HG02870 (cell line): ENCODE measurements at regions not wholly inside any gene's neighbourhood (a gene's known extent, or its start where the extent isn't known, plus 50 kb on each side); places are given as distances from the start of the nearest gene placed in this dataset.
A peak's percentile ranks its signal among the peaks of the same experiment; 100 is the strongest.

ENCODE experiments used
- ATAC-seq: cut with Tn5 transposase; IDR thresholded peaks from one replicate; pipeline ENCODE4 v1.9.1; 2021; ENCODE audit warnings: mild to moderate bottlenecking, moderate library complexity; ENCODE audit not compliant: unreplicated experiment

DNA sequence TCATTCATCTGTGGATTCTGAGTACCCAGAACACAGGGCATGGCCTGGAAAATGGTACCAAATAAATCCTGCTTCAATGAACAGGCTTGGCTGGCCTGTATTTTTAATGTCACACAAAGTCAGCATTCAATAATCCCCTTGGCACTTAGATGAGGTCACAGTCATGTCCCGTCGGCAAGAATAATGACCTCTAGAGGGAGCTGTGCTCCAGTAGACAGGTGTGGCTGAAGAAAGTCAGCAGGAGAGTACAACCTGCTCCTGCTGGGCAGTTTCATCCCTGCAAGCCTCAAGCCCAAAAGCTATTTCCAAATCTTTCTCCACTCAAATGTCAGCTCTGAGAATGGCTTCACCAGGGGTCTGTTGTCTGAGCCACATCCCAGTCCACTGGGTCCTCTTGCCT is 404.0 kb upstream of the F9 start:
- peak; percentile 72 for ATAC-seq

DNA sequence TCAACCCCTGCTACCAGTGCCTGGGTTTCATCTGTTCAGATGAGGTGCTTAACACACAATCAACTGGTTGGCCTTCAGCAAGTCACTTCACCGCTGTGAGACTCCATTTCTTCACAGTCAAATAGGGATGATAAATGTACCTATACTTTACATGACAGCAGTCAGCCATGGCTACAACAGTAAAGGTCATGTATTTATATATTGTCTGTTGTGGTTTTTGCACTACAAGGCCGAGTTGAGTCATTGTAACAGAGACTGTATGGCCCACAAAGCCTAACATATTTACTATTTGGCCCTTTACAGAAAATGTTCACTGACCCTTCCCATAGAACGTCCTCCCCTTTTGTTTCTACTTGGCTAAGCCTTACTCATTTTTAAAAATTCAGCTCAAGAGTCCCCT is 404.6 kb upstream of the F9 start:
- ATAC-seq: no peak

GRCh38 chrX:139121616-139122286 is 408.8 kb upstream of the F9 start:
- no peak for ATAC-seq

GRCh38 chrX:139120760-139121159 is 409.2 kb upstream of the FGF13 start:
- ATAC-seq: no peak

- ATAC-seq: no peak
Observed at GRCh38 chrX:139113708-139114107, 402.2 kb upstream of the FGF13 start.

DNA sequence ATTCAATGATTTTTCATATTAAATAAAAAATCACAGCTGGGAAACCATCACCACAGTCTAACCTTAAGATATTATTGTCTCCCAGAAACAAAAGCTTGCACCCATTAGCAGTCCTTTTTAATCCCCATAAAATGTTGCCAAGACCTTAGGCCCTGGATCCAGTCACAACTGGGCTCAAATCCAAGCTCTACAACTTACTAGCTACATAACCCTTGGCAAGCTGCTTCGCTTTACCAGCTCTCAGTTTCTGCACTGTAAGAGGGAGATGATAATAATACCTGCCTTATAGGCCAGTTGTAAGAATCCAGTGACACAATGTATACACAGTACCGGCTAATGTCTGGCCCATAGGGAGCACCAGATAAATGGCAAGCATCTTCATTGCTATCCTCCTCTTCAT is 400.9 kb upstream of the FGF13 start:
- ATAC-seq: no peak

DNA sequence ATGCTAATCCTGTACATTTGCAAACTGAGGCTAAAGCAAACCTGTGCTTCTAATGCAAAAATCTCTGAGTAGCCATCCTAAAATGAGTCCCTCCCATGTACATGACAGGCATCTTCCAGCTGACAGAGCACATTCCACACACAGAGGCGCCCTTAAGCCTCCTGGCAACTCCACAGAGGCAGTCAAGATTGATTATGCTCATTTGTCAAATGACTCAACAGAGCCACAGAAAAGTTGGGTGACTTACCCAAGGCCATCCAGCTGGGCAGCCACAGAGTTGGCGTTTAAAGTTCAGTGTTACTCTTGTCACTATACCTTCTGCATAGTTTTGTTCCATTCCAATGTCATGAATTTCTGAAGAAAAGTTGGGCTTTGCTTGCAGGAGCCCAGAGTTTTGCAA is 394.6 kb upstream of the FGF13 start:
- no peak for ATAC-seq

GRCh38 chrX:139094671-139095592 is 383.4 kb upstream of the FGF13 start:
- ATAC-seq: no peak

- ATAC-seq: no peak
Observed at GRCh38 chrX:139093201-139093600, 381.7 kb upstream of the FGF13 start.

DNA sequence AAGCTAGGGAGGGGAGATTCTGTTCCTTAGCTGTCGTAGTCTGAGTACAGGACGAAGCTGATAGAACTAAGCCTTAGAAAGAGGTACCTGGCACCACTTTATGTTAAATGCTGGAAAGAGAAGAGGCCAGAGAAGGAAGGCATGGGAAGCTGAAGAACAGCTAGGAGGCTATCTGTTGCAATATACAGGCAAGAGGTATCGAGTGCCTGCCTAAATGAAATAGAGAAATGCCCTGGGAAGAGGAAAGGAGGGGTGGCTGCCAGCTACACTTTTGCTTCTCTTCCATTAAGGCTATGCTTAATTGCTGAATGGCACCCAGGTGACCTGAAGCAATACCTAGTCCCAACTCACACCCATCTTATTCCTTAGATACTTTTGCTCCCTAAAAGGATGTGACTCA is 380.4 kb upstream of the FGF13 start:
- no peak for ATAC-seq

DNA sequence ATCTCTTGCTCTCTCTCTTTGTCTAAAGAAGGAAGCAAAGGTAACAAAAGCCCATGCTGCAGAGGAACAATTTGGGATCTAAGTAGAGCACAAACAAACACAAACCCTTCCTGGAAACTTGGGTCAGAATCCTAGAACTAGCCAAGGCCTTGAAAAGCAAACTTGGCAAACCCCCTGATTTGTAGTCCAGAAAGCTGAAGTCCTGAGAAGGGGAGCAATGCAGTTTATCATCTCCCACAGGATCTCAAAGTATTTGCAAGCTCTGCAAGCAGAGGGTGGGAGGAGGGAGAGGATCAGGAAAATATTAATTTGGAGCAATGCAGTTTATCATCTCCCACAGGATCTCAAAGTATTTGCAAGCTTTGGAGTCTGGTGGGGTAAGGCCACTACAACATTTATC is 379.5 kb upstream of the FGF13 start:
- no peak for ATAC-seq

- no peak for ATAC-seq
Observed at GRCh38 chrX:139086246-139086645, 374.7 kb upstream of the FGF13 start.

- ATAC-seq: no peak
Observed at GRCh38 chrX:139085404-139085803, 373.9 kb upstream of the FGF13 start.

DNA sequence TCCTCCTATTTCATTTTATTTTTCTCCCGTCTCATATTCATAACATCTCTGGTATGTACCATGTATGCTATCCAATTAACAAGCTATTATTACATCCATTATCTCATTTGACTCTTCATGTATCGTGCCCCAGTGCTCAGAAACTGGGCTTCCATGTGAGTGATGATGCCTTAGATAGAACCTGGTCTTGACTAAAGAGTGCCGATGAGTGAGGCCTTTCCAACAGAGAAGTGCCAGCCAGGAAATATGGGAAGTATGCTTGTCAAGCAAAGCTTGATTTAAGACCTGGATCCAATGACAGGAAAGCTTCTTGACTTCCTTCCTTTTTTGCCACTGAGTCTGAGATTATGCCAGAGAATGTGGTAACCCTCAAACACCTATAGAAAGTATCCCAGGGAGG is 371.7 kb upstream of the FGF13 start:
- ATAC-seq: no peak

DNA sequence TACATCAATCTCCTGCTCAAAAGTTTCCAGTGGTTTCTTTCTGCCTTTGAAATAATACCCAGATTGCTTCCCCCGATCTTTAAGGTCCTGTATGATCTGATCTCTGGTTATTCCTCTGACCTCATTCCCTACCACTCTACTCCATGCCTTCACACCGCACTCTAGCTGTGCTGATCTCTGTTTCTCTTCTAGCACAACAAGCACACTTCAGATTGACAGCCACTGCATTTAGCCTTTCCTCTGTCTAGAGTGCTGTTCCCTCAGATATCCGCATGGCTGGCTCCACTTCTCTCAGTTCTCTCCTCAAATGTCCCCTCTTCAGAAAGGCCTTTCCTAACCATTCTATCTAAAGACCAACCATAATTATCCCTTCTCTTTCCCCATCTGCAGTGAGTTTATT is 370.4 kb upstream of the FGF13 start:
- ATAC-seq: no peak

DNA sequence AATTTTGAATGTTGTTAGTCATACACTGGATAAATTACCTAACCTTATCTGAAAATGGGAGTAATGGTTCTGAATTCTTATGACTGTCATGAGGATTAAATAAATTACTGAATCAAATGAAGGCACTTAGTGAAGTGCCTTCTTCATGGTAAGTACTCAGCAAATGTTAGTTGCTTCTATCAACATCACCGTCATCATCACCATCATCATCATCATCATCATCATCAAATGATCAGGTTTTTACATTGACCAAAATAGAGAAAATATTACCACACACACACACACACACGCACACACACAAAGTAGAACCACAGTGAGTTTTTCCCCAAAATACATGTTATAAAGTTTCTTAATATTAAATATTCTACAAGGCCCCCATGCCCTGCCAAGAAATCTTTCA is 368.3 kb upstream of the FGF13 start:
- no peak for ATAC-seq

- no peak for ATAC-seq
Observed at GRCh38 chrX:139078761-139079280, 367.3 kb upstream of the FGF13 start.

GRCh38 chrX:139078342-139078741 is 366.8 kb upstream of the FGF13 start:
- no peak for ATAC-seq

- no peak for ATAC-seq
Observed at GRCh38 chrX:139077281-139078250, 366.0 kb upstream of the FGF13 start.

DNA sequence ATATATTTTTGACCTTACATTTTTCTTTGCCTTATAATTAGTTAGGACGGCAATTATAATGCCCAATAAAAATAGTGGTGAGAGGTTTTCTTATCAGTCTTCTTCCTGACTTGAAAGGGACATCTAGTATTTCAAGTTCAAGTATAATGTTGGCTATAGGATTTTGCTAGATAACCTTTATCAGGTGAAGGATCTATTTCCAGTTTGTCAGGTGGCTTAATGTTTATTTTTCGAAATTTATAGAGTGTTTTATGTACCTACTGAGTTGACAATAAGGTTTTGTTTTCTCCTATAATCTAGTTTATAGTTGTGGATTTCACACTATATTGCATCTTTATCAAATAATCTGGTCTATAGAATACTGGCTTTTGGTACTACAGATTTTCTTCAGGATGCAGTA is 351.8 kb upstream of the FGF13 start:
- no peak for ATAC-seq
